Gastrocnemius medialis (tissue), 4 donors: ENCODE measurements at regions not wholly inside any gene's neighbourhood (a gene's known extent, or its start where the extent isn't known, plus 50 kb on each side); places are given as distances from the start of the nearest gene placed in this dataset.

Experiments
- ATAC-seq, 2 donors: fragments of 150-250 bp; one replicate each; pipeline ENCODE4 v1.9.1; 2016
- DNase-seq, 2 donors: peaks; one replicate each; pipeline ENCODE4 v3.0.0-alpha.2; 2019
- H3K27ac ChIP-seq, 4 donors: fragments of 200-600 bp; sonication (generic); 1 replicate in 1 of 4; 2 replicates in 3 of 4; pipeline ENCODE4 v1.5.1; 2016 to 2018; ENCODE audit warnings: mild to moderate bottlenecking in 2 of 4, moderate library complexity in 1 of 4
- H3K27me3 ChIP-seq, 3 donors: fragments of 200-600 bp; sonication (generic) in 2 of 3; 1 replicate in 1 of 3; 2 replicates in 2 of 3; pipeline versions ENCODE4 v1.5.1 to v1.6.0; 2016 to 2019; ENCODE audit warnings: mild to moderate bottlenecking in 1 of 3, moderate library complexity in 1 of 3
- H3K36me3 ChIP-seq, 2 donors: fragments of 200-600 bp; sonication (generic) in 1 of 2; one replicate each; pipeline ENCODE4 v1.5.1; 2017 to 2018
- H3K4me1 ChIP-seq, 2 donors: fragments of 200-600 bp; sonication (generic) in 1 of 2; one replicate each; pipeline ENCODE4 v1.5.1; 2016 to 2017; ENCODE audit warnings: mild to moderate bottlenecking in 2 of 2
- H3K4me3 ChIP-seq, 4 donors: fragments of 200-600 bp; sonication (generic) in 3 of 4; 1 replicate in 1 of 4; 2 replicates in 3 of 4; pipeline ENCODE4 v1.5.1; 2016 to 2019; ENCODE audit warnings: mild to moderate bottlenecking in 2 of 4
- H3K9me3 ChIP-seq, 3 donors: fragments of 200-600 bp; sonication (generic) in 2 of 3; 1 replicate in 1 of 3; 2 replicates in 2 of 3; pipeline ENCODE4 v1.5.1; 2016 to 2019
- CTCF ChIP-seq, 5 experiments: fragments of 450-650 bp in 3 of 5; fragments of 200-600 bp in 2 of 5; sonication (generic) in 2 of 5; IDR thresholded peaks in 4 of 5; conservative IDR thresholded peaks in 1 of 5; 1 replicate in 4 of 5; 2 replicates in 1 of 5; pipeline ENCODE4 v1.5.1; 2016 to 2019; ENCODE audit warnings: antibody characterized with exemption in 5 of 5, mild to moderate bottlenecking in 3 of 5, moderate library complexity in 3 of 5
- POLR2A ChIP-seq, 2 donors: fragments of 450-650 bp; IDR thresholded peaks; one replicate each; pipeline ENCODE4 v1.6.1; 2017; ENCODE audit warnings: antibody characterized with exemption in 2 of 2, mild to moderate bottlenecking in 2 of 2, moderate library complexity in 2 of 2
- in situ Hi-C, 4 donors: fragments of 200-750 bp; cut with MboI; loops; one replicate each; pipeline versions ENCODE4 v1.15.0 to v1.8.0; 2017; ENCODE audit warnings: low sequenced_read_pairs in 4 of 4
- intact Hi-C: fragments of 100-400 bp; cut with DNase I; formaldehyde crosslinking; loops from one replicate; pipeline ENCODE4 v1.15.1; 2023; ENCODE audit warnings: low total_unique reads

GRCh38 chr1:56188855-56189254 is 390.5 kb downstream of the PLPP3 start:
- ATAC-seq, result no peak
- Histone ChIP-seq H3K4me3 (no peak overlapping the region), H3K4me1 (peaks cover 24 to 27% of the 10 kb centered on the region in 2 donors), H3K9me3 (no peaks in the 10 kb centered on the region), H3K27me3 (no peaks in the 10 kb centered on the region), H3K27ac (peak overlapping the region in 1 of 4 donors; percentile 10), H3K36me3 (no peaks in the 10 kb centered on the region)
- no peak for TF ChIP-seq POLR2A (IDR thresholded peaks at IDR 0.05)
- no peak for TF ChIP-seq CTCF (IDR thresholded peaks at IDR 0.05 in 4 of 5, conservative IDR thresholded peaks at IDR 0.05 in 1 of 5)
- DNase-seq, result no peak
- in situ Hi-C loops (no loop called here), intact Hi-C loops (loop anchor here (5.0 kb wide), 1 partner anchor 117 kb away; no protein-coding TSS in a partner anchor)

- no peak for TF ChIP-seq POLR2A (IDR thresholded peaks at IDR 0.05)
- TF ChIP-seq CTCF (IDR thresholded peaks at IDR 0.05 in 4 of 5, conservative IDR thresholded peaks at IDR 0.05 in 1 of 5), result no peak
- Histone ChIP-seq H3K36me3 (no peaks in the 10 kb centered on the region), H3K4me3 (no peak overlapping the region), H3K27me3 (no peaks in the 10 kb centered on the region), H3K4me1 (peaks cover 24 to 27% of the 10 kb centered on the region in 2 donors), H3K27ac (peak overlapping the region in 1 of 4 donors; percentile 37), H3K9me3 (no peaks in the 10 kb centered on the region)
- DNase-seq (peak in 1 of 2 donors; percentile 52), ATAC-seq (peak; percentile 72 to 76)
- intact Hi-C loops (loop anchor here (5.0 kb wide), 1 partner anchor 116 kb away; no protein-coding TSS in a partner anchor), in situ Hi-C loops (no loop called here)
These were observed 391.1 kb downstream of the PLPP3 start for GRCh38 chr1:56188221-56188620.

GRCh38 chr1:56187405-56187804 is 392.0 kb downstream of the PLPP3 start:
- H3K9me3 ChIP-seq, result no peaks in the 10 kb centered on the region
- in situ Hi-C loops, result no loop called here
- DNase-seq (no peak), ATAC-seq (no peak)
- H3K27me3 ChIP-seq, result no peaks in the 10 kb centered on the region
- peak overlapping the region in 1 of 4 donors; percentile 0 for H3K27ac ChIP-seq
- intact Hi-C loops, result loop anchor here (5.0 kb wide), 1 partner anchor 115 kb away; no protein-coding TSS in a partner anchor
- H3K36me3 ChIP-seq, result no peaks in the 10 kb centered on the region
- TF ChIP-seq CTCF (IDR thresholded peaks at IDR 0.05 in 4 of 5, conservative IDR thresholded peaks at IDR 0.05 in 1 of 5) (no peak), POLR2A (IDR thresholded peaks at IDR 0.05) (no peak)
- peaks cover 24 to 27% of the 10 kb centered on the region in 2 donors for H3K4me1 ChIP-seq
- no peak overlapping the region for H3K4me3 ChIP-seq

GRCh38 chr1:56185493-56185892 is 393.9 kb downstream of the PLPP3 start:
- TF ChIP-seq POLR2A (IDR thresholded peaks at IDR 0.05), result no peak
- TF ChIP-seq CTCF (IDR thresholded peaks at IDR 0.05 in 4 of 5, conservative IDR thresholded peaks at IDR 0.05 in 1 of 5), result no peak
- in situ Hi-C loops, result no loop called here

GRCh38 chr1:56183151-56183550 is 396.2 kb downstream of the PLPP3 start:
- H3K36me3 ChIP-seq, result no peaks in the 10 kb centered on the region
- H3K27me3 ChIP-seq, result no peaks in the 10 kb centered on the region
- H3K9me3 ChIP-seq, result no peaks in the 10 kb centered on the region
- TF ChIP-seq POLR2A (IDR thresholded peaks at IDR 0.05) (no peak), CTCF (IDR thresholded peaks at IDR 0.05 in 4 of 5, conservative IDR thresholded peaks at IDR 0.05 in 1 of 5) (no peak)
- H3K4me3 ChIP-seq, result no peak overlapping the region
- no peak for DNase-seq
- in situ Hi-C loops (no loop called here), intact Hi-C loops (no loop called here)
- no peak overlapping the region for H3K27ac ChIP-seq
- no peak for ATAC-seq
- H3K4me1 ChIP-seq, result peaks cover 5 to 17% of the 10 kb centered on the region in 2 donors

More at GRCh38 chr1:56185493-56185892, 393.9 kb downstream of the PLPP3 start:
- H3K27me3 ChIP-seq, result no peaks in the 10 kb centered on the region
- peaks cover 24 to 26% of the 10 kb centered on the region in 2 donors for H3K4me1 ChIP-seq
- no peak overlapping the region for H3K4me3 ChIP-seq
- no peak for ATAC-seq
- no peak overlapping the region for H3K27ac ChIP-seq
- no peak for DNase-seq
- H3K36me3 ChIP-seq, result no peaks in the 10 kb centered on the region
- H3K9me3 ChIP-seq, result no peaks in the 10 kb centered on the region
- intact Hi-C loops, result loop anchor here (5.0 kb wide), 1 partner anchor 113 kb away; no protein-coding TSS in a partner anchor
